Chondrocyte (in vitro differentiated cells): ENCODE measurements at regions not wholly inside any gene's neighbourhood (a gene's known extent, or its start where the extent isn't known, plus 50 kb on each side); places are given as distances from the start of the nearest gene placed in this dataset.

ENCODE experiments used
- DNase-seq: peaks from one replicate; pipeline ENCODE4 v3.0.0; 2021; ENCODE audit warnings: mixed read lengths, low spot score
- H3K27ac Mint-ChIP-seq: one replicate; pipeline ENCODE4 v1.8.0; 2021; ENCODE audit warnings: mild to moderate bottlenecking, moderate library complexity, mixed read lengths; ENCODE audit not compliant: unreplicated experiment
- H3K27me3 Mint-ChIP-seq: 2 replicates; pipeline ENCODE4 v1.8.0; 2021; ENCODE audit warnings: low read depth, mixed read lengths
- H3K36me3 Mint-ChIP-seq: 2 replicates; pipeline ENCODE4 v1.8.0; 2021; ENCODE audit warnings: low read depth, mixed read lengths
- H3K4me1 Mint-ChIP-seq: 2 replicates; pipeline ENCODE4 v1.8.0; 2021; ENCODE audit warnings: low read depth, mild to moderate bottlenecking, mixed read lengths
- H3K4me3 Mint-ChIP-seq: one replicate; pipeline ENCODE4 v1.8.0; 2021; ENCODE audit warnings: mild to moderate bottlenecking, moderate library complexity, mixed read lengths; ENCODE audit not compliant: unreplicated experiment
- H3K9me3 Mint-ChIP-seq: 2 replicates; pipeline ENCODE4 v1.8.0; 2021; ENCODE audit warnings: low read depth, mixed read lengths
- TF ChIP-seq, protein P1 (sequence below): fragments of 200-600 bp; sonication (generic); IDR thresholded peaks from 2 replicates; pipeline ENCODE4 v1.5.0; 2021; ENCODE audit warnings: antibody characterized with exemption, mild to moderate bottlenecking, moderate library complexity

GRCh38 chr11:76275446-76275845, 69.1 kb upstream of the WNT11 start:
- DNase-seq, result no peak
- H3K27ac Mint-ChIP-seq, result no peak overlapping the region
- no peak overlapping the region for H3K4me3 Mint-ChIP-seq
- no peaks in the 10 kb centered on the region for H3K27me3 Mint-ChIP-seq
- TF ChIP-seq, protein P1, sequence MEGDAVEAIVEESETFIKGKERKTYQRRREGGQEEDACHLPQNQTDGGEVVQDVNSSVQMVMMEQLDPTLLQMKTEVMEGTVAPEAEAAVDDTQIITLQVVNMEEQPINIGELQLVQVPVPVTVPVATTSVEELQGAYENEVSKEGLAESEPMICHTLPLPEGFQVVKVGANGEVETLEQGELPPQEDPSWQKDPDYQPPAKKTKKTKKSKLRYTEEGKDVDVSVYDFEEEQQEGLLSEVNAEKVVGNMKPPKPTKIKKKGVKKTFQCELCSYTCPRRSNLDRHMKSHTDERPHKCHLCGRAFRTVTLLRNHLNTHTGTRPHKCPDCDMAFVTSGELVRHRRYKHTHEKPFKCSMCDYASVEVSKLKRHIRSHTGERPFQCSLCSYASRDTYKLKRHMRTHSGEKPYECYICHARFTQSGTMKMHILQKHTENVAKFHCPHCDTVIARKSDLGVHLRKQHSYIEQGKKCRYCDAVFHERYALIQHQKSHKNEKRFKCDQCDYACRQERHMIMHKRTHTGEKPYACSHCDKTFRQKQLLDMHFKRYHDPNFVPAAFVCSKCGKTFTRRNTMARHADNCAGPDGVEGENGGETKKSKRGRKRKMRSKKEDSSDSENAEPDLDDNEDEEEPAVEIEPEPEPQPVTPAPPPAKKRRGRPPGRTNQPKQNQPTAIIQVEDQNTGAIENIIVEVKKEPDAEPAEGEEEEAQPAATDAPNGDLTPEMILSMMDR, result no peak
- peaks cover 16% of the 10 kb centered on the region for H3K9me3 Mint-ChIP-seq
- H3K4me1 Mint-ChIP-seq, result no peaks in the 10 kb centered on the region
- H3K36me3 Mint-ChIP-seq, result peaks cover 2% of the 10 kb centered on the region

- H3K27me3 Mint-ChIP-seq, result no peaks in the 10 kb centered on the region
- no peak overlapping the region for H3K27ac Mint-ChIP-seq
- no peak overlapping the region for H3K4me3 Mint-ChIP-seq
- peaks cover 16% of the 10 kb centered on the region for H3K9me3 Mint-ChIP-seq
- DNase-seq, result no peak
- H3K36me3 Mint-ChIP-seq, result peaks cover 2% of the 10 kb centered on the region
- H3K4me1 Mint-ChIP-seq, result peaks cover 11% of the 10 kb centered on the region
- TF ChIP-seq, protein P1, result no peak
These were observed 64.8 kb upstream of the WNT11 start for GRCh38 chr11:76271068-76271467.

- no peak overlapping the region for H3K4me3 Mint-ChIP-seq
- no peaks in the 10 kb centered on the region for H3K27me3 Mint-ChIP-seq
- peaks cover 16% of the 10 kb centered on the region for H3K9me3 Mint-ChIP-seq
- H3K36me3 Mint-ChIP-seq, result peaks cover 2% of the 10 kb centered on the region
- no peak for DNase-seq
- TF ChIP-seq, protein P1, result no peak
- peaks cover 15% of the 10 kb centered on the region for H3K4me1 Mint-ChIP-seq
- H3K27ac Mint-ChIP-seq, result no peak overlapping the region
These were observed 64.1 kb upstream of the WNT11 start for GRCh38 chr11:76270389-76270788.

- H3K27ac Mint-ChIP-seq, result no peak overlapping the region
- peaks cover 11% of the 10 kb centered on the region for H3K9me3 Mint-ChIP-seq
- H3K4me3 Mint-ChIP-seq, result no peak overlapping the region
- DNase-seq, result no peak
- H3K27me3 Mint-ChIP-seq, result no peaks in the 10 kb centered on the region
- peaks cover 15% of the 10 kb centered on the region for H3K4me1 Mint-ChIP-seq
- H3K36me3 Mint-ChIP-seq, result peaks cover 2% of the 10 kb centered on the region
- TF ChIP-seq, protein P1, result no peak
These were observed 63.5 kb upstream of the WNT11 start for GRCh38 chr11:76269661-76270261.

GRCh38 chr11:76269247-76269646, 62.9 kb upstream of the WNT11 start:
- Mint-ChIP-seq H3K4me1 (peaks cover 15% of the 10 kb centered on the region), H3K4me3 (no peak overlapping the region), H3K36me3 (peaks cover under 1% of the 10 kb centered on the region), H3K27ac (no peak overlapping the region), H3K27me3 (no peaks in the 10 kb centered on the region), H3K9me3 (peaks cover 5% of the 10 kb centered on the region)
- TF ChIP-seq, protein P1, result no peak
- no peak for DNase-seq
